NCI-H128 (cell line): ENCODE measurements at regions not wholly inside any gene's neighbourhood (a gene's known extent, or its start where the extent isn't known, plus 50 kb on each side); places are given as distances from the start of the nearest gene placed in this dataset.
"Not testable (repeated sequence)": the region's sequence is repeated elsewhere in the genome, so short reads cannot be mapped to it uniquely, and the experiment has no call there.

Source experiments
- DNase-seq: peaks from one replicate; lab custom pipeline; 2025; ENCODE audit not compliant: unreplicated experiment; lab: John Stamatoyannopoulos, UW

DNA sequence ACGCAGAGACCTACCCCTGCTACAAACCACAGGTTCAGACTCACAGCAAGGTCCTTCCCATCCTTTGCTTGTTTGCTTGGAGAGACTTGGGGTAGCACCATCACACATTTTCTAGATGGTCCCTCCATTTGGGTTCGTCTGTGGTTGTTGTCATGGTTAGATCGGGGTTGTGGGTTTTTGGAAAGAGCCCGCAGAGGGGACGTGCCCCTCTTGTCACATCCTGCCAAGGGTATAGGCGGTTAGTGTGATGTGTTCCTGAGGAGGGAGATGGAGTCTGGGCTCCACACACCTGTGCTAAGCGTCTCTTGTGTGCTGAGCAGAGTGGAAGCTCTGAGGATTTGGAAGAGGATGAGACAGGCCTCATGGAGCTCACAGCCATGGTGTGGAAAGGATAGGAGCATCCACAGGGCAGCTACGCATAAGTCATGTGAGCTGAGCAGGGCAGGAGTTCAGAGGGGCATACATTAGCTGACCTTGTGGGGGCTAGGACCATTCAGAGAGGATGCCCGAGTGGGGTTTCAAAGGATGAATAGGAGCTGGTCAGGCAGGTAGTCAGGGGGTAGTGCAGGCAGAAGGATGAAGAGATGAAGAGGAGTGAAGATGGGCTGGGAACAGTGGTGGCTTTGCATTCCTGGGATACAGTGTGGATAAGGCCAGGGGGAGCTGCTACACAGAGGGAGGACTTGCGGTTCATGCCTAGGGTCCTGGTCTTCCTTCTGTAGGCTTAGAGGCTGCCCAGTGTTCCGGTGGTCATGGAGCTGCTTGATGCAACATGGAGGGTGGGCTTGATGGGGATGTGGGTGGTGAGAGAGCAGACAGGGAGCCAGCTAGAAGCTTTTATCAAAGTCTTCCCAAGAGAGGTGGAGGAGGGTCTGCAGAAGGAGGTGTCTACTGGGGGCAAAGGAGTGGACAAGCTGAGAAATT is 62.9 kb downstream of the ACKR3 start:
- no peak for DNase-seq

DNA sequence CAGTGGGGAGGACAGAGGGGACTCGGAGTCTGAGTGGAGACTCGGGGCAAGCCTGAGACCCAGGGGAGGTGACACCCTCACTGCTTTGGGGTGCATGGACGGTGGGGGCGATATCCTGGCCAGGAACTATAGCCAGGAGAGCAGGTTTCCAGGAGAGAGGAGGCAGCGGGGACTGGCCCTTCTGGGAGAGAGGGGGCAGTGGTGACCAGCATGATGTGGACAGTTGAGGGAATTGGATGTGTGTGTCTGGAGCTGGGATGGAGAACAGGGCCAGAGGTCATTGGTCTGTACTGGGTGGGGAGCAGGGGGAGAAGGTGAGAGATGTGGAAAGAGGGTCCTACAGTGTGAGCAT is 63.6 kb downstream of the ACKR3 start:
- DNase-seq = no peak

DNA sequence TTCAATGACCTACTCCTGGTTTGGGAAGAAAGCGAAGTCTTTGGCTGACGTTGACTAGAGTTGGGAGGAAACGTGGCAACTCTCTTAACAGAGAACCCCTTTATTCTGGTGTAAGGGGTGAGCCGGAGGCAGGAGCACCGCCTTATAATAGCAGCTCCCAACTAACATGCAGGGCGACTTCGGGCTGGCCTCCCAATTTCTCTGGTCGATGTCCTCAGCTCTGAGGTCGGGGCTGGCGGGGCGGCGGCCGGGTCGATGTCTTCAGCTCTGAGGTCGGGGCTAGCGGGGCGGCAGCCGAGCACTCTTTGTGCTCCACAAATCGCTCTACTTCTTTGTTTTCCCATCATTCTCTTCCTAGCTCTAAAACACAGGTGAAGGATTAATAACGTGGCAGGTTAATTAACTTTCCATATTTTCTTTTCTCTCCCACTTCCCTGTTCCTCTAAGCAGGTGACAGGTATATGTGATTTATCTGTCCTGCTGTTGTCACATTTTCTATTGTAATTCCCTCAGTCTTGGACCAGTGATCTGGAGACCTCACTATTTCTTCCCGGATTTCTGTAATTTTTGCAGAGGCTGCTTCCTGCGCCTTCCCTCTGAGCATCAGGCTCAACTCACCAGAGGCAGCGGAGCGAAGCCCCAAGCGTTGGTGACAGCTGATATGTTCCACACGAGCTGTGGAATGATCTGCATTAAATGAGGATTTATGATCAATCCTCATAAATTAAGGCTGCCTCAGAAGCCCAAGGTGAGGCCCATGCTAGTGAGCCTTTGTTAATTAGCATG is 64.3 kb downstream of the ACKR3 start:
- DNase-seq = no peak

DNA sequence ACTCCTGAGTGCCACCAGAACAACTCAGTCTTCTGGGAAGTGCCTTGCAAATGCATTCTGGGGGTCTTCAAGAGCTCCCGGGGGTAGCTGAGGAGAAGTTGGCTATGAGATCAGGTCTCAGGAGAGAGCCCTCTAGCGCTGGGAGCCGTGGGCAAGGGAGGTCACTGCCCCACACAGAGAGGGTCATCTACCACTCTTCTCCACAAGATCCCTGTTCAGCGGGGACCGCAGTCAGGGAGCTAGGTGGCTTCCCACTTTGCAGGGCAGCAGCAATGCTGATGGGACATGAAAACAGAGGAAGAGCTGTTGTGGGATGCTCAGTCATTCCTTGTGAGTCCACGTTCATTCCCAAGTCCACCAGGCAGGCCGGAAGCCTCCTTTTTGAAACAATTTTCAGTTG is 66.6 kb downstream of the ACKR3 start:
- no peak for DNase-seq

DNA sequence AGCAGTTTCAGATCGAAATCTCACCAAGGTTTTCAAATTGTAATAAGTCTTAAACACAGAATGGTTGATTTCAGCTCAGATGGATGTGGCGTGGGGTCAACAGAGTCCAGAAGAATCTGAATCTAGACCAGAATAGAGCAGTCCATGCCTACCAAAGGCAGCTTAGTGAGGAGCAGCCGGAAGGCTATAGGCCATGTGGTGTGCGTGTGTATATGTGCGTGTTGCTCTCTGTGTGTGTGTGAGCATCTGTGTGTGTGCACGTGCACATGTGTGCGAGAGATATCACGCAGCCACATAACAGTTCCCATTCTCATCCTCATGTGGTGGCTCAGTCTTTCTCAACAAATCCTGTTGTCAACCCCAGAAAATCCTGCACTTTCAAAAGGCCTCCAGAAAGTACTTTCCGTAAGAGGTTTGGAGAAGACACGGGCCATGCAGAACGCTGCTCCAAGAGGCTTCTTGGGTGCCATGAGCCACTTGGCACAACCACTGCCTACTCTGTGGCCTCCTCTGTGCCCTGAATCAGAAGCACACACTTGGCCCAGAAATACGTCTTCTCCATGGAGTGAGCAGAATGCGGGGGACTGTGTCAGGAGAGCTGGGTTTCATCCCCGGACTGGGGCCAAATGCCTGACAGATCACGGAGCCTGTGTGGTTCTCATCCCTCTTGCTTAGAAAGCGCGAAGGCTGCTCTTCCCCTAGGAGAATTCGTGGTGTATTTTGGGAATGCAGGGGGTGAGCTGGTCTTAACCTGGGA is 67.3 kb downstream of the ACKR3 start:
- no peak for DNase-seq

DNA sequence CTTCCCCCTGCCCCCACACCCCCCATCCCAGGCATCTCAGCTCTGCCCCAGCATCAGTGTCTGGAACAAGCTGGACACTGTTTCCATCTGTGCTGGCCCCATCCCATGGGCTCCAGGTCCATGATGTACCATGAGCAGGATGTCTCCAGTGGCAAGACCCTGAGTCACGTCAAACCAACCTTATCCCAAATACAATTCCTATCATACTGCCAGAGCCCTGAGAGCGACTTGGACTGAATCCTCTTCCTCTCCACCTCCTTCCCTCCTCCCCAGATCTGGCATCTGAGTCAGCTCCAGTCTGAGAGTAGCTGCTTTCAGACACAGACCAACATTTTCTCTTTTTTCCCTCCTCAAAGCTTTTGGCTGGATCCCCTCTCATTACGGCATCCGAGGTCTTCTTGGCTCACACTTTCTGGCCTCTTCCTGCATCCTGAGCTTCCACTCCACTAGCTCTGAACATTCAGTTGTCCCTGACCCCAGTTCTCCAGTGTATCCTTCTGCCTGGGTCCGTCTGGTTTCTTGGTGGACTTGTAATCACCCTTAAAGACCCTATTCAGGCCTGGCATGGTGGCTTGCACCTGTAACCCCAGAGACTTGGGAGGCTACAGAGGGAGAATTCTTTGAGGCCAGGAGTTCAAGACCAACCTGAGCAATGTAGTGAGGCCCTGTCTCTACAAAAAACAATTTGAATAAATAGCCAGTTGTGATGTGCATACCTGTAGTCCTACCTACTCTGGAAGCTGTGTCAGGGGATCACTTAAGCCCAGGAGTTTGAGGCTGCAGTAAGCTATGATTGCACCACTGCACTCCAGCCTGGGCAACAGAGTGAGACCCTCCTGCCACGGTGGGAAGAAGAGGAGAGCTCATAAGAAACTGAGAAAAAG is 68.3 kb downstream of the ACKR3 start:
- DNase-seq = no peak

DNA sequence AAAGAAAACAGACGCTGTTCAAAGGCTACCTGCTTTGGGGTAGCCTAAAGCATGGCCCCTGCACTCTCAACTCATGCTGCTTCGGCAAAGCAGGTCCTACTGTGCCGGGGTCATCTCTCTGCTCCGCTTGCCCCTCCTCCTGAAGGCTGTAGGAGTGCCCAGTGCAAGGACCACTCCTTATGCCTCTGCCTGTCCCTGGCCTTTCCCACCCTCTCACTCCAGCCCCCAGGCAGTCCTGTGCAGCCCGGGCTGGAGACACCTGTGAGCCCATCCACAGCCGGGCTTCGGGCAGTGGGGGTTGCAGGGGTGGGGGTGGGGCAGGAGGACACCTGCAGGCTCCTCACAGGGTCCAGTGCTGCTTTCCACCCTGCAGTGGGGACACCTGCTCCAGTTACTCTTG is 69.1 kb downstream of the ACKR3 start:
- no peak for DNase-seq

DNA sequence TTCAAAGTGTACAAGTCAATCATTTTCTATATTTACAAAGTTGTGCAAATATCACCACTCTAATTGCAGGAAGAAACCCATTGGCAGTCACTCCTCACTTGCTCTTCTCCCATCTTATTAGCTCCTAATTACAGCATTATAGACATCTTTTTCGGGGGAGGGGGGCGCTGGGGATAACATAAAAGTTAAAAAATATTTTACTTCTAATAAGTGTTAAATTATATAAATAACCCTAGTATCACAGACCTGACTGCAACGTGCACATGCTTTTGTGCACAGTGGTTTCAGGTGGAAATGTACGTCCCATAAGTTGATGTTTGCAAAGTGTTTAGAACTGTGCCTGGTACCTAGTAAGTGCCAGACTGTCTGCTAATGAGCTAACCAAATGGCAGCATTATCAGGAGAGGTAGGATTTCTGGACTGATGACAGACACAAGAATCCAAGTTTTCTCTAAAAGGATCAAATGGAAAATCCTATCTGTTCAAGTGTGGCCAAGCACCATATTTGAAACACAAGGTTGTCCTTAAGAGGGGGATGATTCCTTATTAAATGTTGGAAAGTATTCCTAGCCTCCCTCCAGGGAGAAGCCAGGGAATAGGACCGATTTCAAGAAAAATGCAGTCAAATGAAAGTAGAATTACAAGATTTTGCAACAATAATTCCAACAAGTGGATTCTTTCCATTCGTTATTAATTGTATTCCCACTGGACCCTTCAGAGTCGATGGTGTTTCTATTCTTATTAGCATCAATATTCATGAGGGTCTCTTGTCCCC is 70.0 kb downstream of the ACKR3 start:
- DNase-seq = no peak

DNA sequence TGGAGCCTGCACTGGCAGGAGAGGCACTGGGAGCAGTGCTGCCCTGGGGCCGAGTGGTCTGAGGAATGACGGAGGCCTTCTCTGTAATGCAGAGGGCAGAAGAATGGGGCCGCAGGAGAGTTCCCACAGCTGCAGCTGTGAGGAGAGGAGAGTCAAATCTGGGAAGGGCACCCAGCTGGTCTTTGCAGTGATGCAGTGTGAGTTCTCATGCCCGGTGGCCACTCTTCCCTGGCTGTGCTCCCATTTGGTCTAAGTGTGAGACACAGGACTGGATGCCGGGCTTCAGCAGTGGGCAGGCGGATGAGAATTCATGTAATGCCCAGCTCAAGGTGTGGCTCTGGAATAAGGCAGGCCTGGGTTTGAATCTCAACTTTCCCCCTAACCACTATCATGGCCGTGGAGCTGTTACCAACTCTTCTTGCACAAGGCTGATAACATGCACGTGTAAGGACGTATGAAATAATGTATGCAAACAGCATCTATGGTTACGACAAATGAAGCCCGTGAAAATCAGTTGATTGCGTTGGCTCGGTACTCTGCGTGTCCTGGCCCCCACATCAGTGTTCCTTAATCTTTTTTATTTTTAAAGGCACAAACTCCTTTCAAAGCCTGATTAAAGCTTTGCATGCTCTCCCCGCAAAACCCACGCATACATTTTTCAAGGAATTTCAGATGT is 71.6 kb downstream of the ACKR3 start:
- DNase-seq = no peak

DNA sequence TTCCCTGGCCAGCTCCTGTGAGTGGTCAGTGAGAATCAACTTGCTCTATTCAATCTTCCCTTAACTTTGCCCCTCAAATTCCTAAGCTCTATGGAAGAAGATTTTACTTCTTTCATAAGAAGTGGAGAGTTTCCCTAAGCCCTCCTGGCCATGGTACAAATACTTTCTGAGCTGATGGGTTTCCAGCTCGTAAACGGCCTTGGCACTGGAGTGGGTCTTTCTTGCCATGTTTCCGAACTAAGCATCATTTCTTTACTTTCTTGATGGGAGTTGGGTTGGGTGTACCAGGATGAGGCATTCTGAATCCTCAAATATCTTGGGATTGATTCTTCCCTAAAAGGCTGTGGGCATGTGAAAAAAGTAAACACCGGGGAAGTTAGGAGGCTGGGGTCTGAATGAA is 72.5 kb downstream of the ACKR3 start:
- DNase-seq = no peak

DNA sequence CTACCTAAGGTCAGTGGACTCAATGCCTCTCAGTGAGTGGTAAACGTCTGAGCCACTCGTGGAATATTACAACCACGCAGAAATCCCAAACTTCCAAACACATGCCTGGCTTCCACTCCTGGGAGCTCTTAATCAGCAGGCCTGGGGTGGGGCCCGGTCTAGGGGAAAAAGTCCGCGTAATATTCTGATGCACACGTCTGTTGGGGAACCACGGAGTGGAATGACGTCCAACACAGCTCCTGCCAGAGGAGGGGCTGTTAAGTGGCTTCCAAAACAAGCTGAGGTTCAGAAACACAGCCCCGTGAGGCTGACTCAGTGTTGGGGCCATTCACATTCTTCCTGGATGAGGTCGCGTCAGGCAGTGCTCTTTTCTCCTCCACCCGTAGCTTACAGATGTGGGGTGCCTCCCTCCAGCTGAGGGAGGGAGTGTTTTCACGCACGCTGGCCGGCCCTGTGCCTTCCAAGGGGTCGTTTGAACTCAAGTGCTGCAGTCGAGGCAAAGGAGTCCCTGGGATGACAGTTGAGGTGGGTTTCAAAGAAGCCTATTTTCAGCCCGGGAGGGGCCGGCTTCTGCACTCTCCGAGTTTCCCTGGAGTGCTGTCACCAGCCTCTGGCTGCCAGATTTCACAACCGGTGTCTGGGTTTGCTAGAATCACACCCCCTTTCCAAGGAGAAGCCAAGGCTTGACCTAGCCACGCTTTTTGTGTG is 73.1 kb downstream of the ACKR3 start:
- DNase-seq = no peak

DNA sequence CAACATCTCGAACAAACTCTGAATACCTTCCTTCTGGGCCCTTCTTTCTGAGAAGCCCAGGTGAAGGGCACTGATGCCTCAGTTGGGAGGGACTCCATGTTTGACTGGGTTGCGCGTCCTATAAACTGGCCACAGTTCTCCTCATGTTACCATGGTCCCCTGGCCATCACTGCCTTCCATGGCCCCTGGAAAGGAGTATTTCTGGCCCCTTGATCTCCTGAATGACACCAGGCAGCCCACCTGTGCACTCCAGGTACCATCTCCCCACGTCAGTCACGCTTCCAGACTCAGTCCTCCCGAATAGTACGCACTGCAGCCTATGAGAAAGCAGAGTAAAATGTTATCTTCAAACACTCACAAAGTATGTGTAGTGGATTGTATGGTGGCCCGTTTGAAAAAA is 73.9 kb downstream of the ACKR3 start:
- no peak for DNase-seq

DNA sequence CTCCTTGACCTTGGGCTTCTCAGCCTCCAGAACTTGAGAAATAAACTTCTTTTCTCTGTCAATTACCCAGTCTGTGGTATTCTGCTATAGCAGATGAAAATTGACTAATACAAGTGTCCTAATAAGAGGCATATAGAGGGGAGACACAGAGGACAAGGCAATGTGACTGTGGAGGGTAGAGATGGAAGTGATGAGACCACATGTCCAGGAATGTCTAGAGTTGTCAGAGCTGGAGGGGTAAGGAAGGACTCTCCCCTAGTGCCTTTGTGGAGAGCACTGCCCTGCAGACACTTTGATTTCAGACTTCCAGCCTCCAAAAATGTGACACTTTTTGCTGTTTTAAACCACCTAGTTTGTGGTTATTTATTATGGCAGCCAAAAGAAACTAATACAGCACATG is 74.4 kb downstream of the ACKR3 start:
- no peak for DNase-seq

DNA sequence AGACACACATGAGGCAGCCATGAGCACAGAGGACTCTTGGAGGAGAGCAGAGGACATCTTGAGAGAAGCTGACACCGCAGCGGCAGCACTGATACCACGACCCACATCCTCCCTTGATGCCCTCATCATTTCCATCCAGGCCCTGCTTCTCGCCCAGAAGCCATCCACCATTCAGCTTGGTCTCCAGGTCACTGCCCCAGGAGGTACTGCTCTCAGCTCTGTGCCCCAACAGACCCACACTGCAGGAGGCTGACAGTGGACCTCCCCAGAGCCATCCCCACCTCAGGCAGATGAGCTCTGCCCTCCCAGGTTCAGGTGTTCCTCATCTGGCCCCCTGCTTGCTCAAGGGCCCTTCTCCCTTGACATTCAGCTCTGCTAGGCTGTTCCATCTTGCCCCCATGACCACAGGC is 74.9 kb downstream of the ACKR3 start:
- DNase-seq = no peak

DNA sequence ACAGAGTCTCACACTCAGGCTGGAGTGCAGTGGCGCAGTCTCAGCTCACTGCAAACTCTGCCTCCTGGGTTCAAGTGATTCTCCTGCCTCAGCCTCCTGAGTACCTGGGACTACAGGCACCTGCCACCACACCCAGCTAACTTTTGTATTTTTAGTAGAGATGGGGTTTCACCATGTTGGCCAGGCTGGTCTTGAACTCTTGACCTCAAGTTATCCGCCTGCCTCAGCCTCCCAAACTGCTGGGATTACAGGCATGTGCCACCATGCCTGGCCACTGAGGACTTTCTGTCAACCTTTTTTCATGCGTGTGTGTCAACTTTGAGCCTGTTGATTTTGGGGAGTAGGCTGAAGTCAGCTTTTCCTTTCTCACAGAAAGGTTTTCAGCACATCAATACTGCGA is 75.5 kb downstream of the ACKR3 start:
- DNase-seq = not testable (repeated sequence)

DNA sequence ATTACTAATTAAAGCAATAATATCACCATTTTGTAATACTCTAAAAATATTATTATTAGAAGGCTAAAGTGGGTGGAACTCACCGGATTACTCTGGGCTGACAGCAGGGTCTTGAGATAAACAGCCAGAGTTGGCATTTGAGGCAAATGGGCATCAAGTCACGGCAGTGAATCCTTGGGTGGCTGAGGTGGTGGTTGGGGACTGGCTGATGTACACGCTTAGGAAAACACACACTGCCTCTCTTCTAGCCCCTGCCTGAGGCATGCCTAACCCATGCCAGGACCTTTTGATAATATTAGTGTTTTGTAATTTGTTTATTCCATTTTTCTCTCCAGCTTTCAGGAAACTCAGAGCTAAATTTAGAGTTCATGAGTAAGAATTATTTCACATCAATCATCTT is 76.8 kb downstream of the ACKR3 start:
- no peak for DNase-seq

DNA sequence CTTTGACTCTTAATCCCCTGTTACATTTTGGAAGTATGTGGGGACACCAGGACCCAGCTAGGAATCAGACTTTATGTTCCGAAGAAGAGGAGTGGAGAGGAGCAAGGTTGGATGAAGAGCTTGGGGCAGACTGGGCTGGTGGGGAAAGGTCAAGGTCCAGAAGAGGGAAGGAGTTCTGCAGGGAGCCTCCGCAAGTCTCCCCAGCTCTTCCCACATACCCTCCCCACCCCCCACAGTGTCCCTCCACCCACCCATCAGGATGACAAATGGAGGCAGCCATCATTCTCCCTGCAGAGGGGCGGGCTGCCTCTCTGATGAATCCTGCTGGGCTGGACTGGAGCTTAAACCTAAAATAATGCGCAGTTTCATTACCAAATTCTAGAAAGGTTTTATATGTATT is 77.2 kb downstream of the ACKR3 start:
- no peak for DNase-seq

DNA sequence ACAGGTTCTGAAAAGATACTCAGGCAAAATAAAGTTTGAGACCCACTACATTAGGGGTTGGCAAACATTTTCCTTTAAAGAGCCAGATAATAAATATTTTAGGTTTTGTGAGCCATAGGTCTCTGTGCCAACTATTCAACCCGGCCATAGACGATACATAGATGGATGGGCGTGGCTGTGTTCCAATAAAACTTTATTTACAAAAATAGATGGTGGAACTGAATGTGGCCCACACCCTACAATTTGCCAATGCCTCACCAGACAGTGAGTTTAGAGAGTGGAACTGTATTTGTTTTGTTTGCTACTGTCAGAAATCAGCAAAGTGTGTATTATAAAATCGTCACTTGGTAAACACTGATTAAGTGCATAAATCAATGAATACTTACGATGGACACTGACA is 78.0 kb downstream of the ACKR3 start:
- DNase-seq = no peak

DNA sequence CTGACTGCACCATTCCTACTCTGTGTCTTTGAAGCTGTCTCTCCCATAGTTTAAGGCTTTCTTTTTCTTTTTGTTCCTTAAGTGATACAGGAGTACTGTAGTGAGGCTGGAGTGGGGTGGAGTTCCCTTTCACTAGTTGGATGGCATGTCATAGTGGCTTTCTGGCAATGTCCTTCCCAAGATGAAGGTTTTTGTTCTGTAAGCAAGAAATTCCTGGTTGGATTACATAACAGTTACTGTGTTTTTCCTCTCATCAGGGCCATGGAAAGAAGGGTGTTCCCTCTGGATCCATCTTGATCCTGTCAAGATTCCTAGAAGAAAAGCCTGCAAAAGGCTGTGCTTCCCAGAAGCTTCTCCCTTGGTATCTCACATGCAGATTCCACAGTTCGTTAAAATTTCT is 84.2 kb downstream of the ACKR3 start:
- DNase-seq = no peak
